ENCODE measurements at regions not wholly inside any gene's neighbourhood (a gene's known extent, or its start where the extent isn't known, plus 50 kb on each side); places are given as distances from the start of the nearest gene placed in this dataset.

DNA sequence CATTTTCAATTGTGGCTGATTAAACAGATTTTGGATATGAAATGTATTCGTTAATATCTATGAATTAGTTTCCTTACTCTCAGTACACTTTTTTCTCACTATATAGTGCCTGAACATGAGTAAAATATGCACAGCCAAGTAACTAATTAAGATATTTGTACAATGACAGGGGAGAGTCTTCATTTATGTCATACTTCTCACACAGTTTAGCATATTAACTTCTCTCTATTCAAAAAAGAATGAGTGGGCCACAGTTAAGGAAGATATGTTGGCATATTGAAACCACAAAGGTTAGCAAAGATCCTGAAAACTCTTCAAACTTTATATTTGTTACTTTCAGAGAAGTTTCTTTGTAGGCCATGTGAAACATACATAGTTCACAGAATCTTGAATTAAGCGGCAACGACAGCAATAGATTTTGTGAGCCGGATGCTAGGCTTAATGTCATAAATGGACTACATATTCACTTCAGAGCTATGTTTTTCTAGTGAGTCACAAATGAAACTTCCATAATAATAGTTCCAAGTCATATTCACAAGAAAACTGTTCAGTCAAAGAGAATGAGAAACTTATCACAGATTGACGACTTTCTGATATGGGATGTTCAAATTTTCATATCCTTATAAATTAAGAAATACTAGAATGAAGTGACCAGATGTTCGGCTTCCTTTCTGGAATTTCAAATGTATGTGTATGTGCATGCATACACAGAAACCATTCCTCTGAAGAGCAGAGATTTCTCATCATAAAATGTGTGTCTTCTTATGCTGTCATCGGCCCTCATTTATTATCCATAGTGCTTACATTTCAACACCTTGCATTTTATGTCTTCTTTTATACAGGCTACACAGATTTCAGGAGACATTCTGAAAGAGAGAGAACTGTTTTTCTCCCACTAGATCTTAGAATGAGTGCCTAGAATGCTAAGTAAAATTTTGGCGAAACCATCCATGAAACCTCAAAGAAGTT, 584.0 kb downstream of the SATB2 start:
- no peak for ATAC-seq (ENCODE audit: insufficient read depth, low FRiP score)
- H3K4me3 ChIP-seq = no peak overlapping the region
- no peak overlapping the region for H3K9ac ChIP-seq (ENCODE audit: insufficient read depth in 1 of 2, low read length in 2 of 2)
- H3K9me3 ChIP-seq (ENCODE audit: control insufficient read depth in 4 of 4, insufficient read depth in 3 of 4, low read length in 3 of 4) = no peaks in the 10 kb centered on the region
- 94 to 95% methylated on average over 8 of the region's 8 CpGs for WGBS, 2 donors
- no peaks in the 10 kb centered on the region for H3K4me1 ChIP-seq (ENCODE audit: control insufficient read depth in 5 of 5, insufficient read depth in 5 of 5, low read length in 5 of 5)
- no peaks in the 10 kb centered on the region for H3K27me3 ChIP-seq (ENCODE audit: control insufficient read depth in 3 of 3, insufficient read depth in 3 of 3, low read length in 2 of 3)
- no peaks in the 10 kb centered on the region for H3K36me3 ChIP-seq (ENCODE audit: control insufficient read depth in 4 of 4, insufficient read depth in 4 of 4, low read length in 4 of 4)
- TF ChIP-seq, protein P1, sequence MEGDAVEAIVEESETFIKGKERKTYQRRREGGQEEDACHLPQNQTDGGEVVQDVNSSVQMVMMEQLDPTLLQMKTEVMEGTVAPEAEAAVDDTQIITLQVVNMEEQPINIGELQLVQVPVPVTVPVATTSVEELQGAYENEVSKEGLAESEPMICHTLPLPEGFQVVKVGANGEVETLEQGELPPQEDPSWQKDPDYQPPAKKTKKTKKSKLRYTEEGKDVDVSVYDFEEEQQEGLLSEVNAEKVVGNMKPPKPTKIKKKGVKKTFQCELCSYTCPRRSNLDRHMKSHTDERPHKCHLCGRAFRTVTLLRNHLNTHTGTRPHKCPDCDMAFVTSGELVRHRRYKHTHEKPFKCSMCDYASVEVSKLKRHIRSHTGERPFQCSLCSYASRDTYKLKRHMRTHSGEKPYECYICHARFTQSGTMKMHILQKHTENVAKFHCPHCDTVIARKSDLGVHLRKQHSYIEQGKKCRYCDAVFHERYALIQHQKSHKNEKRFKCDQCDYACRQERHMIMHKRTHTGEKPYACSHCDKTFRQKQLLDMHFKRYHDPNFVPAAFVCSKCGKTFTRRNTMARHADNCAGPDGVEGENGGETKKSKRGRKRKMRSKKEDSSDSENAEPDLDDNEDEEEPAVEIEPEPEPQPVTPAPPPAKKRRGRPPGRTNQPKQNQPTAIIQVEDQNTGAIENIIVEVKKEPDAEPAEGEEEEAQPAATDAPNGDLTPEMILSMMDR (IDR thresholded peaks at IDR 0.05; ENCODE audit: control extremely low read depth, extremely low read depth) = no peak
- H3K27ac ChIP-seq (ENCODE audit: low read depth in 1 of 2, low read length in 1 of 2) = no peak overlapping the region
- DNase-seq = no peak

DNA sequence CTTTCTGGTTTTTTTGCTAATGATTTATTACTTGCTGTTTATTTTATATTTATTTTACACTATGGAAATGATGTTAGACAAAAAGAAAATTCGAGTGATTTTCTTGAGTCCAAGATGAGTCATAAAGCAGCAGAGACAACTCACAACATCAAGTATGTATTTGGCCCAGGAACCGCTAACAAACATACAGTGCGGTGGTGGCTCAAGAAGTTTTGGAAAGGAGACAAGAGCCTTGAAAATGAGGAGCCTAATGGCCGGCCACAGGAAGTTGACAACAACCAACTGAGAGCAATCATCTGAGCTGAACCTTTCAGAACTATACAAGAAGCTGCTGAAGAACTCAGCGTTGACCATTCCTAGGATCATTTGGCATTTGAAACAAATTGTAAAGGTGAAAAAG, 594.1 kb downstream of the SATB2 start:
- Histone ChIP-seq H3K4me1 (ENCODE audit: control insufficient read depth in 5 of 5, insufficient read depth in 5 of 5, low read length in 5 of 5) (no peaks in the 10 kb centered on the region), H3K36me3 (ENCODE audit: control insufficient read depth in 4 of 4, insufficient read depth in 4 of 4, low read length in 4 of 4) (no peaks in the 10 kb centered on the region), H3K27ac (ENCODE audit: low read depth in 1 of 2, low read length in 1 of 2) (no peak overlapping the region), H3K27me3 (ENCODE audit: control insufficient read depth in 3 of 3, insufficient read depth in 3 of 3, low read length in 2 of 3) (no peaks in the 10 kb centered on the region), H3K4me3 (no peak overlapping the region), H3K9ac (ENCODE audit: insufficient read depth in 1 of 2, low read length in 2 of 2) (no peak overlapping the region), H3K9me3 (ENCODE audit: control insufficient read depth in 4 of 4, insufficient read depth in 3 of 4, low read length in 3 of 4) (peaks cover 0 to 10% (median 1%) of the 10 kb centered on the region in 4 donors)
- TF ChIP-seq, protein P1 (IDR thresholded peaks at IDR 0.05; ENCODE audit: control extremely low read depth, extremely low read depth) = no peak
- DNase-seq (peak; percentile 15 to 64 (median 40)), ATAC-seq (ENCODE audit: insufficient read depth, low FRiP score) (no peak)
- WGBS, 2 donors = 67 to 80% methylated on average over 5 of the region's 5 CpGs

DNA sequence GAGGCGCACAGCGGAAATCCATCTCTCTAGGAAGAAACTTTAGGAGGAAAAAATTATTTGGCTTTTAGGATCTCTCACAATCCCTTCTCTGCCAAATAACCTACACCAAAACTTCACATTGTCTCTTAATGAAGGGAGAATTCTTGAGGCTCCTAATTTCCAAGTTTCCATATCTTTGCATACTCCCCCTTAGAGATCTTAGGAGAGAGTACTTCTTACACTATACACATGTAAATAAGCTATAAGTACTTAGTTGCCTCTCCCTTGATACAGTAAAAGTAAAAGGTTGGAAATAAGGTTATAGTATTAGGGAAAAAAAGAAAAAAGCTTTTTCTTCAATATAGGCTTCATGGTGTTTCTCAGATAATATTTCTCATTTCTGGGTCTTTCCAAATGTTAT, 596.7 kb downstream of the SATB2 start:
- no peak overlapping the region for H3K27ac ChIP-seq (ENCODE audit: low read depth in 1 of 2, low read length in 1 of 2)
- TF ChIP-seq, protein P1 (IDR thresholded peaks at IDR 0.05; ENCODE audit: control extremely low read depth, extremely low read depth) = no peak
- H3K9ac ChIP-seq (ENCODE audit: insufficient read depth in 1 of 2, low read length in 2 of 2) = no peak overlapping the region
- DNase-seq (no peak), ATAC-seq (ENCODE audit: insufficient read depth, low FRiP score) (no peak)
- no peaks in the 10 kb centered on the region for H3K4me1 ChIP-seq (ENCODE audit: control insufficient read depth in 5 of 5, insufficient read depth in 5 of 5, low read length in 5 of 5)
- 96 to 98% methylated on average over 2 of the region's 2 CpGs for WGBS, 2 donors
- no peaks in the 10 kb centered on the region for H3K36me3 ChIP-seq (ENCODE audit: control insufficient read depth in 4 of 4, insufficient read depth in 4 of 4, low read length in 4 of 4)
- H3K4me3 ChIP-seq = no peak overlapping the region
- peaks cover 0 to 10% (median 3%) of the 10 kb centered on the region in 4 donors for H3K9me3 ChIP-seq (ENCODE audit: control insufficient read depth in 4 of 4, insufficient read depth in 3 of 4, low read length in 3 of 4)
- no peaks in the 10 kb centered on the region for H3K27me3 ChIP-seq (ENCODE audit: control insufficient read depth in 3 of 3, insufficient read depth in 3 of 3, low read length in 2 of 3)
